Stromal cell of bone marrow (primary cell): ENCODE measurements at regions not wholly inside any gene's neighbourhood (a gene's known extent, or its start where the extent isn't known, plus 50 kb on each side); places are given as distances from the start of the nearest gene placed in this dataset.
A peak's percentile ranks its signal among the peaks of the same experiment; 100 is the strongest.
"Not testable (repeated sequence)": the region's sequence is repeated elsewhere in the genome, so short reads cannot be mapped to it uniquely, and the experiment has no call there.

Source experiments
- DNase-seq: peaks from one replicate; pipeline ENCODE4 v3.0.0-alpha.2; 2012; ENCODE audit warnings: low read depth

GRCh38 chr17:43345515-43345914 is 53.3 kb upstream of the ARL4D start:
- DNase-seq, result not testable (repeated sequence)

GRCh38 chr17:43344685-43345084 is 54.1 kb upstream of the ARL4D start:
- DNase-seq, result no peak

GRCh38 chr17:43342589-43342890 is 56.3 kb upstream of the ARL4D start:
- DNase-seq, result no peak

DNA sequence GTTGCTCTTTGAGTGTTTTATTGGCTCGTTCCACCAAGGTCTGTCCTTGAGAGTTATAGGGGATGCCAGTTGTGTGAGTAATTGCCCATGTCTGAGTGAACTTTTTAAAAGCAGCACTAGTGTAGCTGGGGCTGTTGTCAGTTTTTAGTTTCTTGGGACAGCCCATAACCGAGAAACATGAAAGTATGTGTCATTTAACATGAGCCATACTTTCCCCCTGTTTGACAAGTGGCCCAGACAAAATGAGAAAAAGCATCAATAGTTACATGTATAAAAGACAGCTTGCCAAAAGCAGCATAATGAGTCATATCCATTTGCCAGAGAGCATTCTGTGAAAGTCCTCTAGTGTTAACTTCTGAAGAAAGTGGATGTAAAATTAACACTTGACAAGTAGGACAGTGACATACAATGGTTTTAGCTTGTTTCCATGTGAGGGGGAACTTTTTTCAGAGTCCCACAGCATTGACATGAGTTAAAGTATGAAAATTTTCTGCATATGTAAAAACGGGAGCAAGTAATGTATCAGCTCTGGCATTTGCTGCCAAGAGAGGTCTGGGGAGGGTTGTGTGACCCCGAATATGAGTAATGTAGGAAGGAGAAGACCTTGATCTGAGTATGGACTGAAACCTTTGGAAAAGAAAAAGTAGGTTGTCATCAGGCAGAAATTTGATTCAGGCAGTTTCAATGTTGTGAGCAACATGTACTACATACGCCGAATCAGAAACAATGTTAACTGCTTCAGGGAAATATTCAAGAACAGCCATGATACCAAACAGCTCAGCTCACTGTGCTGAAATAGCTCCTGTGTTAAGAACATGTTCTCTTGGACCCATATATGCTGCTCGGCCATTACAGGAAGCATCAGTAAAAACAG is 56.8 kb upstream of the ARL4D start:
- peak; percentile 83 for DNase-seq

GRCh38 chr17:43338886-43339516 is 59.8 kb upstream of the ARL4D start:
- peak; percentile 25 for DNase-seq

- no peak for DNase-seq
These were observed 60.9 kb upstream of the ARL4D start for GRCh38 chr17:43337684-43338428.

- DNase-seq, result no peak
These were observed 63.9 kb upstream of the ARL4D start for GRCh38 chr17:43334738-43335402.

- DNase-seq, result no peak
These were observed 65.3 kb upstream of the ARL4D start for GRCh38 chr17:43333433-43333943.

- no peak for DNase-seq
These were observed 66.6 kb upstream of the ARL4D start for GRCh38 chr17:43332230-43332629.

DNA sequence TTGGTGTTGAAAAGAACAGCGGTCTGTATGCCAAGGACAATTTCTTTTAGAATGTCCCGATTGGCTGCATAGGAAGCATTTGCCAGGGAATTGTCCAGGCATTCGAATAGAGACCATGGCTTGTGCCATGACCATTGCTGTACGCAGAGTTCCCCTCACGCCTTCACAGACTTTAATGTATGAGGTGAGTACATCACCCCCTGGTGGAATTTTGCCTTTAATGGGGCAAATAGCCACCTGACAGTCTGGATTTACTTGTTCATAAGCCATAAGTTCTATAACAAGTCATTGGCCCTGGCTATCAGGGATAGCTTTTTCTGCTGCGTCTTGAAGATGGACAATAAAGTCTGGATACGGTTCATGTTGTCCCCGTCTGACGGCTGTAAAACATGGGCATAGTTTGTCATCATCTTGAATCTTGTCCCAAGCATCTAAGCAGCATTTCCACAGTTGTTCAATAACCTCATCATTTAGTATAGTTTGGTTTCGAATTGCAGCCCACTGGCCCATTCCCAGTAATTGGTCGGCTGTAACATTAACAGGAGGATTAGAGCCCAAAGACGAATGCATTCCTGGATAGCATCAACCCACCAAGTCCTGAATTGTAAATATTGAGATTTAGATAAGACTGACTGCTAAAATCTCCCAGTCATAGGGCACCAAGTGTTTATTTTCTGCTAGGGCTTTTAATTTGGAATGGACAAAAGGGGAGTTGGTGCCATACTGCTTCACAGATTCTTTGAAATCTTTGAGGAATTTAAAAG is 67.7 kb upstream of the ARL4D start:
- DNase-seq, result no peak

GRCh38 chr17:43329183-43329582 is 69.6 kb upstream of the ARL4D start:
- no peak for DNase-seq

GRCh38 chr17:43328650-43329049 is 70.1 kb upstream of the ARL4D start:
- no peak for DNase-seq

GRCh38 chr17:43327834-43328420 is 70.9 kb upstream of the ARL4D start:
- no peak for DNase-seq

DNA sequence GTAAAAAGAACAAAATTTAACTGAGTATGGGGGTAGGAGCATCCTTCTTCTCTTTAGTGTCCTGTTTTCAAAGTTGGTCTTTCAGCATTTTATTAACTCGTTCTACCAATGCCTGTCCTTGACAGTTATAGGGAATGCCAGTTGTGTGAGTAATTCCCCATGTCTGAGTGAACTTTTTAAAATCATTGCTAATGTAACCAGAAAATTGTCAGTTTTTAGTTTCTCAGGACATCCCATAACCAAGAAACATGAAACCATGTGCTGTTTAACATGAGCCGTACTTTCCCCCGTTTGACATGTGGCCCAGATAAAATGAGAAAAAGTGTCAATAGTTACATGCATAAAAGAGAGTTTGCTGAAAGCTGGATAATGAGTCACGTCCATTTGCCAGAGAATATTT is 71.4 kb upstream of the ARL4D start:
- no peak for DNase-seq

DNA sequence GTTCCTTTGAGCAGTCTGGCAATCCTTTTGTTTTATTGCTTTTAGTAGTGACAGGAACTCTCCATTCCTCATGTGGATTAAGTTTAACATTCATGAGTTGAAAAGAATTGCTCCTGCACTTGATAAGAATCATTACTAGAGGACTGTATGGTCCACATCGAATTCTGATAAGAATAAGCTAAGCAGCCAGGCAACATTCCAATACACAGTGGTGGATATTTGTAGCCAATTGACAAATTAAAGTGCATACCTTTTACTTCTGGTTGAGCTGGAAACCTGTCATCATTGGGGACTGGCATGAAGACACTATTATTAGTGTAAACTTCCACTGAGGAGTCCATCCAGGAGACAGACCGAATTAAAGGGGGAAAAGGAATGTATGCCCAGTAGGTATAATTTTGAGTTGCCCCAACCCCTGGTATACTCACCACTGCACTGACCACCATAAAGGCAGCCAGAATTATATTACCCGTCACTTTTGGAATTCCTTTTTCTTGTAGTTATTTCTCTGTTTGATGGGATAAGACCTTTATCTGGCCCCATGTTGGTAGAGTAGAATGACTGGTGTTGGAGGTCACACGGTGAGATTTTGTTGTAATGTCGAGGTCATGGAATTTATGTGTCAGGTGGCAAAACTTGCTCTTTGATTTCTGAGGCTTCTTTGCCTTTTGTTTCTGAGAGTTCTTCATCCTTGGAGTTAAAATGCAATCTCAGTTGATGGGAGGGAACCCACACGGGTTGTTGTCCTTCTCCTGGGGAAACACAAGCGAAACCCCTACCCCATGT is 72.1 kb upstream of the ARL4D start:
- DNase-seq, result no peak

DNA sequence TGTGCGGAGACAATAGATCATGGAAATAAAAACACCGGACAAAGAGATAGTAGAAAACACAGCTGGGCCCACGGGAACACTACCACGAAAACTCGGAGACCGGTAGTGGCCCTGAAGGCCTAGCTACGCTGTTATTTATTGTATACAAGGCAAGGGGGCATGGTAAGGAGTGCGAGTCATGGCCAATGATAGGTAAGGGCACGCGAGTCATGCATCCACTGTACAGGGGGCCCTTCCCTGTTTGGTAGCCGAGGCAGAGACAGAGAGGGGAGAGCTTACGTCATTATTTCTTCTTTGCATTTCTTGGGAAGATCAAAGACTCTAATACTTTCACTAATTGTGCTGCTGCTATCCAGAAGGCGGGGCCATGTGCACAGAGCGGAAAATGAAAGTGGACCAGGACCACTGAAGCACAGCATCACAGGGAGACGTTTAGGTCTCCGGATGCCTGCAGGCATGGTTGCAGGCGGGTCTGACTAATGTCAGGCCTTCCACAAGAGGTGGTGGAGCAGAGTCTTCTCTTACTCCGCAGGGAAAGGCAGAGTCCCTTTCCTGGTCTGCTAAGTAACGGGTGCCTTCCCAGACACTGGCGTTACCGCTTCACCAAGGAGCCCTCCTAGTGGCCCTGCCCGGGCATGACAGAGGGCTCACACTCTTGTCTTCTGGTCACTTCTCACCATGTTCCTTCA is 74.4 kb upstream of the ARL4D start:
- DNase-seq, result no peak

DNA sequence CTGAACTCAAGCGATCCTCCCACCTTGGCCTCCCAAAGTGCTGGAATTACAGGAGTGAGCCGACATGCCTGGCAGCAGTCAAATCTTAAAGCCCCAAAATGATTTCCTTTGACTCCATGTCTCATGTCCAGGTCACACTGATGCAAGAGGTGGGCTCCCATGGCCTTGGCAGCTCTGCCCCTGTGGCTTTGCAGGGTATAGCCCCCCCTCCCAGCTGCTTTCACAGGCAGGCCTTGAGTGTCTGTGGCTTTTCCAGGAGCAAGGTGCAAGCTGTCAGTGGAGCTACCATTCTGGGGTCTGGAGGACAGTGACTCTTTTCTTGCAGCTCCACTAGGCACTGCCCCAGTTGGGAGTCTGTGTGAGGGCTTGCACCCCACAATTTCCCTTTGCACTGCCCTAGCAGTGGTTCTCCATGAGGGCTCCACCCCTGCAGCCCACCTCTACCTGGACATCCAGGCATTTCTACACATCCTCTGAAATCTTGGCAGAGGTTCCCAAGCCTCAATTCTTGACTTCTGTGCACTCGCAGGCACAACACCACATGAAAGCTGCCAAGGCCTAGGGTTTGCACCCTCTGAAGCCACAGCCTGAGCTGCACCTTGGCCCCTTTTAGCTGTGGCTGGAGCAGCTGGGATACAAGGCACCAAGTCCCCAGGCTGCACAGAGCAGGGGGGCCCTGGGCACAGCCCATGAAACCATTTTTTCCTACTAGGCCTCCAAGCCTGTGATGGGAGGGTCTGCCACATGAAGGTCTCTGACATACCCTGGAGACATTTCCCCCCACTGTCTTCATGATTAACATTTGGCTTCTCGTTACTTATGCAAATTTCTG is 79.3 kb upstream of the ARL4D start:
- no peak for DNase-seq

- no peak for DNase-seq
These were observed 82.2 kb upstream of the ARL4D start for GRCh38 chr17:43316522-43317142.
